GM23338 (cell line): ENCODE measurements at regions not wholly inside any gene's neighbourhood (a gene's known extent, or its start where the extent isn't known, plus 50 kb on each side); places are given as distances from the start of the nearest gene placed in this dataset.

Experiments
- CREB1 ChIP-seq: fragments of 250-450 bp; sonication (Bioruptor Pico); IDR thresholded peaks from 2 replicates; pipeline ENCODE4 v1.5.0; 2020; ENCODE audit warnings: low read depth, mild to moderate bottlenecking, moderate library complexity
- CTCF ChIP-seq, 2 experiments: fragments of 200-600 bp in 1 of 2; sonication (generic) in 1 of 2; conservative IDR thresholded peaks; 2 replicates each; pipeline versions ENCODE4 v1.5.1 to v1.6.1; 2016 to 2017; ENCODE audit warnings: antibody characterized with exemption in 2 of 2, low read depth in 2 of 2, mild to moderate bottlenecking in 2 of 2, moderate library complexity in 1 of 2
- ETS1 ChIP-seq: IDR thresholded peaks from 2 replicates; pipeline ENCODE4 v1.6.1; 2016; ENCODE audit warnings: antibody characterized with exemption
- EZH2 ChIP-seq: fragments of 200-600 bp; sonication (generic); IDR thresholded peaks from one replicate; pipeline ENCODE4 v1.8.0; 2017; ENCODE audit warnings: antibody characterized with exemption, mild to moderate bottlenecking, low read depth; ENCODE audit not compliant: unreplicated experiment
- EZH2phosphoT487 ChIP-seq: fragments of 200-600 bp; sonication (generic); IDR thresholded peaks from one replicate; pipeline ENCODE4 v1.8.1; 2018; ENCODE audit warnings: antibody characterized with exemption; ENCODE audit not compliant: unreplicated experiment
- JUNB ChIP-seq: IDR thresholded peaks from one replicate; pipeline ENCODE4 v1.6.1; 2016; ENCODE audit warnings: antibody characterized with exemption; ENCODE audit not compliant: unreplicated experiment
- NANOG ChIP-seq: IDR thresholded peaks from 2 replicates; pipeline ENCODE4 v1.6.1; 2016; ENCODE audit warnings: antibody characterized with exemption, borderline replicate concordance
- POLR2AphosphoS5 ChIP-seq: IDR thresholded peaks from 2 replicates; pipeline ENCODE4 v1.6.1; 2016; ENCODE audit warnings: antibody characterized with exemption, low read depth
- REST ChIP-seq: IDR thresholded peaks from one replicate; pipeline ENCODE4 v1.6.1; 2018; ENCODE audit warnings: antibody characterized with exemption; ENCODE audit not compliant: unreplicated experiment
- STAT1 ChIP-seq: IDR thresholded peaks from one replicate; pipeline ENCODE4 v1.6.1; 2016; ENCODE audit warnings: antibody characterized with exemption; ENCODE audit not compliant: unreplicated experiment
- ZNF114 ChIP-seq: fragments of 250-450 bp; sonication (Bioruptor Pico); IDR thresholded peaks from 2 replicates; pipeline ENCODE4 v1.5.0; 2020; ENCODE audit warnings: mild to moderate bottlenecking, moderate library complexity
- ZNF331 ChIP-seq: fragments of 250-450 bp; sonication (Bioruptor Pico); IDR thresholded peaks from 2 replicates; pipeline ENCODE4 v1.5.0; 2020; ENCODE audit warnings: low read depth, mild to moderate bottlenecking, moderate library complexity
- ZNF462 ChIP-seq: fragments of 250-450 bp; sonication (Bioruptor Pico); IDR thresholded peaks from 2 replicates; pipeline ENCODE4 v1.5.0; 2020; ENCODE audit warnings: mild to moderate bottlenecking, moderate library complexity

- TF ChIP-seq CTCF (conservative IDR thresholded peaks at IDR 0.05; ENCODE audit: low read depth in 2 of 2): no peak
- no peak for TF ChIP-seq EZH2phosphoT487
- TF ChIP-seq REST: no peak
- no peak for TF ChIP-seq EZH2
- no peak for TF ChIP-seq POLR2AphosphoS5
- TF ChIP-seq ETS1: no peak
- TF ChIP-seq JUNB: no peak
- no peak for TF ChIP-seq CREB1
- TF ChIP-seq ZNF114: no peak
- no peak for TF ChIP-seq NANOG
- TF ChIP-seq STAT1: no peak
- no peak for TF ChIP-seq ZNF462 (CRISPR knock-in tag)
- no peak for TF ChIP-seq ZNF331 (CRISPR knock-in tag)
These were observed 238.1 kb downstream of the CETN3 start for GRCh38 chr5:90171466-90171865.
